Non-pigmented ciliary epithelial cell (primary cell): ENCODE measurements at regions not wholly inside any gene's neighbourhood (a gene's known extent, or its start where the extent isn't known, plus 50 kb on each side); places are given as distances from the start of the nearest gene placed in this dataset.

Experiments used
- DNase-seq: peaks from one replicate; pipeline ENCODE4 v3.0.0-alpha.2; 2010; ENCODE audit warnings: low read depth

- DNase-seq: no peak
These were observed 53.8 kb upstream of the ASB18 start for GRCh38 chr2:236317938-236318396.

- DNase-seq: no peak
These were observed 54.2 kb upstream of the ASB18 start for GRCh38 chr2:236318401-236318800.

- no peak for DNase-seq
These were observed 54.8 kb upstream of the ASB18 start for GRCh38 chr2:236319036-236319435.

GRCh38 chr2:236321415-236321814 is 57.2 kb upstream of the ASB18 start:
- no peak for DNase-seq

- DNase-seq: no peak
These were observed 69.4 kb upstream of the ASB18 start for GRCh38 chr2:236333417-236334121.

GRCh38 chr2:236334122-236334876 is 70.1 kb upstream of the ASB18 start:
- DNase-seq: no peak

GRCh38 chr2:236335696-236336574 is 71.7 kb upstream of the ASB18 start:
- no peak for DNase-seq

- DNase-seq: no peak
These were observed 72.6 kb upstream of the ASB18 start for GRCh38 chr2:236336575-236337464.

- no peak for DNase-seq
These were observed 73.5 kb upstream of the ASB18 start for GRCh38 chr2:236337465-236338325.

GRCh38 chr2:236338495-236339184 is 74.4 kb upstream of the ASB18 start:
- no peak for DNase-seq

- DNase-seq: no peak
These were observed 76.0 kb upstream of the ASB18 start for GRCh38 chr2:236340251-236340650.

GRCh38 chr2:236341067-236341466 is 76.9 kb upstream of the ASB18 start:
- no peak for DNase-seq

GRCh38 chr2:236341721-236342120 is 77.5 kb upstream of the ASB18 start:
- no peak for DNase-seq

GRCh38 chr2:236342507-236342906 is 78.3 kb upstream of the ASB18 start:
- DNase-seq: no peak

GRCh38 chr2:236342951-236343350 is 78.7 kb upstream of the ASB18 start:
- no peak for DNase-seq

- DNase-seq: peak; percentile 63
These were observed 79.4 kb upstream of the ASB18 start for GRCh38 chr2:236343400-236344161.

GRCh38 chr2:236344446-236344845 is 80.2 kb upstream of the ASB18 start:
- DNase-seq: no peak

GRCh38 chr2:236345081-236345714 is 81.0 kb upstream of the ASB18 start:
- DNase-seq: no peak

GRCh38 chr2:236346366-236346765 is 82.2 kb upstream of the ASB18 start:
- DNase-seq: no peak
